OCI-LY7 (cell line): ENCODE measurements at regions not wholly inside any gene's neighbourhood (a gene's known extent, or its start where the extent isn't known, plus 50 kb on each side); places are given as distances from the start of the nearest gene placed in this dataset.

ENCODE experiments used
- EZH2phosphoT487 ChIP-seq: fragments of 200-600 bp; sonication (generic); IDR thresholded peaks from 2 replicates; pipeline ENCODE4 v1.6.1; 2018; ENCODE audit warnings: low read depth, borderline replicate concordance, mild to moderate bottlenecking, mixed run types, antibody characterized with exemption, low read length, moderate library complexity, mixed read lengths
- TF ChIP-seq, protein P1 (sequence below): fragments of 200-600 bp; sonication (generic); conservative IDR thresholded peaks from 2 replicates; pipeline ENCODE4 v1.5.1; 2014; ENCODE audit warnings: mild to moderate bottlenecking, antibody characterized with exemption, low read length, moderate library complexity, mixed read lengths

DNA sequence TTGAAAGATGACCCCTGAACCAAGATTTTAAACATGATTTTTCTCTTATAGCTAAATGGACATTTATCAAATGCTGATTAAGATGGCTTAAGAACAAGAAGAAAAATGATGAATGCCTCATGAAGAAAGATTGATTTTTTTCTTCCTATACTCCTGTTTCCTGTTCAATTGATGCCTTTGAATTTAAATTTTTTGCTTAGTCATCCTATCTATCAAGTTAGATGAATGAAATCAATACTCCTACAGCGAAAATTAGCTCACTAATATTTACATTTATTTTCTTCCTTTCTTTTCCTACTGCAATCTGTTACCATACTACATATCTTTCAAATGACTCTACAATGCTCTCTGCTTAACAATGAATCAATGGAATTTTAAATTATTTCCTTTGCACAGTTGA is 773.6 kb upstream of the DIAPH2 start:
- TF ChIP-seq, protein P1, sequence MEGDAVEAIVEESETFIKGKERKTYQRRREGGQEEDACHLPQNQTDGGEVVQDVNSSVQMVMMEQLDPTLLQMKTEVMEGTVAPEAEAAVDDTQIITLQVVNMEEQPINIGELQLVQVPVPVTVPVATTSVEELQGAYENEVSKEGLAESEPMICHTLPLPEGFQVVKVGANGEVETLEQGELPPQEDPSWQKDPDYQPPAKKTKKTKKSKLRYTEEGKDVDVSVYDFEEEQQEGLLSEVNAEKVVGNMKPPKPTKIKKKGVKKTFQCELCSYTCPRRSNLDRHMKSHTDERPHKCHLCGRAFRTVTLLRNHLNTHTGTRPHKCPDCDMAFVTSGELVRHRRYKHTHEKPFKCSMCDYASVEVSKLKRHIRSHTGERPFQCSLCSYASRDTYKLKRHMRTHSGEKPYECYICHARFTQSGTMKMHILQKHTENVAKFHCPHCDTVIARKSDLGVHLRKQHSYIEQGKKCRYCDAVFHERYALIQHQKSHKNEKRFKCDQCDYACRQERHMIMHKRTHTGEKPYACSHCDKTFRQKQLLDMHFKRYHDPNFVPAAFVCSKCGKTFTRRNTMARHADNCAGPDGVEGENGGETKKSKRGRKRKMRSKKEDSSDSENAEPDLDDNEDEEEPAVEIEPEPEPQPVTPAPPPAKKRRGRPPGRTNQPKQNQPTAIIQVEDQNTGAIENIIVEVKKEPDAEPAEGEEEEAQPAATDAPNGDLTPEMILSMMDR: no peak
- TF ChIP-seq EZH2phosphoT487: no peak
